Renal pelvis (tissue), 1 donor: ENCODE measurements at regions not wholly inside any gene's neighbourhood (a gene's known extent, or its start where the extent isn't known, plus 50 kb on each side); places are given as distances from the start of the nearest gene placed in this dataset.

Experiments
- DNase-seq: peaks from one replicate; pipeline ENCODE4 v3.0.0-alpha.2; 2013

- DNase-seq, result no peak
These were observed 361.2 kb downstream of the MN1 start for GRCh38 chr22:27440304-27440865.

DNA sequence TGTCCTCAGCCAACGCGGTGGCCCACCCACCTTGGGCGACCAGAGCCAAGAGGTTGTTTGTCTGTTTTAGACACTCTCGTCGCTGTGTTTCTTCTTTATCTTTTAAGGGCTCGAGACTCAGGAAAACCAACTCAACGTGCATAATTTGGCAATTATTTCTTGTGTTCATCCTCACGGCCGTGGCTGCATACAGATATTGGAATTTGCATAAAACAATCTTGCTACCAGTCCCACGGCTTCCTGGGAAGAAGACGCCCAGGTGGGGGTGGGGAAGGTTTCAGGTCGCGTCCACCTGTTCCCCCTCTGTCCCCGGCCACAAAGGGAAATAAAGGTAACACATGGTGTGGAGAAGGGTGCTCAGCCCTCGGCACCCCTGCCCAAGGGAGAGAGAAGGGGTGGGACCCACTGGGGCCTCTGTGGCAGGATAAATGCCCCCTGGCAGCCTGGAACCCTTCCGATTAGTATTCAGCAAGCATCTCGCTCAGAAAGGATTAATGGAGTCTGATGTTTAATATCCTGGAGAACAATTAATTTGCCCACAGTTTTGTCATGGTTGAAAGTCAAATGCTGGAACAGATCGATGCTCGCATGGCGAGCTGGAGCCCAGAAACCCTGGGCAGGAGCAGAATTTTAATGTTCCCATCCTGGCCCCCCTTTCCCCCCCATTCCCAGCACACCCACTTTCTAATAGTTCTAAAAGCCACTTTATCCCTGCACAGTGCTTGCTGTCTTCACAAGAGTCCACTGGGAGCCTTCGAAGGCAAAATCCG lies 359.7 kb downstream of the MN1 start:
- no peak for DNase-seq

- no peak for DNase-seq
These were observed 358.2 kb downstream of the MN1 start for GRCh38 chr22:27443306-27443705.

DNA sequence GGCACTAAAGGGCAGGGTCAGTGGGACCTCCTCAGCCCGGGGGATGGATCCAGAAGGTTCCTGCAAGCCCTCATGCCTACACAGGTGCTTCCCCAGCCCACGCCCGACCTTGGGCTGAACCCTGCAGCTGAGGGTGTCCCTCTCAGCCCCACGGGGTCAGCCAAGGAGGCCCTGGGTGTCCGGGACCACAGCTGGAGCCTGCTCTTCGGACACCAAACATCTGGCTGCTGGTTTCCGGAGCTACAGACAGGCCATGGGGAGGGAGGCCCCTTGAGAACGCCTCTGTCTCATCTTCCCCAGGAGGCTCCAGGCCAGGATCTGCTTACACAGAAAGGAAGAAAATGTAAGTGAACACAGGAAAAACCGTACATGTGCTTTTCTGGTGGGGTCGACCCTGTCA lies 355.7 kb downstream of the MN1 start:
- peak; percentile 58 for DNase-seq

DNA sequence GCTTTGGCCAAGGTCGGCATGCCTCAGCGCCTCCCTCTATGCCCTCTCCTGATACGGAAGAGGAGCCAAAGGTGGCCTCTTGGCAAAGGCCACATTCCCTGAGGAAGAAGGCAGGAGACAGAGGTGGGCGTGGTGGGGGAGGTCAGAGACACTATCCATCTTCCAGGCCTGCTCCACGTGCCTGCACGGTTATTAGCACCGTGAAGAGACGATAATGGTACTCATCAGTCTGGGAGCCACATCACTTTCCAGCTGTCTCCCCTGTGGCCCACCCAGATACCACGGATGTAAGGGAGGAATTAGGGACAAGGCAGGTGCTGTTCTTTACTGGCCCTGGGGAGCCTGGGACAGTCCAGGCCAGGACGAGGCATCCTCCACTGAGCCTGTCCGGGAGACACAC lies 354.3 kb downstream of the MN1 start:
- DNase-seq, result no peak

GRCh38 chr22:27450448-27450847 lies 351.1 kb downstream of the MN1 start:
- DNase-seq, result no peak

GRCh38 chr22:27452245-27452644 lies 349.3 kb downstream of the MN1 start:
- no peak for DNase-seq

- no peak for DNase-seq
These were observed 348.6 kb downstream of the MN1 start for GRCh38 chr22:27452922-27453321.

- no peak for DNase-seq
These were observed 347.8 kb downstream of the MN1 start for GRCh38 chr22:27453725-27454124.

DNA sequence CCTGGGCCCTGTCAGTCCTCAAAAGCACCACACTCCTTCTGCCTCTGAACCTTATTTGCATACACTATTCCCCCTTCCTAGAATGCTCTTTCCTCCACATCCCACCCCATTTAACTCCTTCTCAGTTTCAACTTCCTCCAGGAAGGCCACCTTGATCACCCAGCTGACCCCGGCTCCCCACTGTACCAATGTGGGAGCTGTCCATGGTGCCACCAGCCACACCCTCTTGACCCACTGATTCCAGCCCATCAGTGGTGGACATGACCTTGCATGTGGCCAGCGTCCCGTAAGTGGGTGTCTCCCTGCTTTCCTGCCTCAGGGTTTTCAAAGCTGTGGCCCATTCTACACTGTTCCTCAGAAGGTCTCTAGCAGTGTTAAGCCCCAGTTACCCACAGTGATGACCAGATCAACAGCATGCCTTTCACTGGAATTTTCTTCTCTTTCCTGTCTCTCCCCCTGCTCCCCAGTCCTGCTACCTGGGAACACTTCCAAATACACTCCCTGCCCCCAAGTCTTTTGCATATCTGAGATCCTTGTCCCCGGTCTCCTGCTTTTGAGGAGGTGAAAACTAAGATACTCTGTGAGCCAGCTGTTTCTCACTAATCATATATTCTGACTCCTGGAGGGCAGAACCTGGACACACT lies 346.6 kb downstream of the MN1 start:
- no peak for DNase-seq

DNA sequence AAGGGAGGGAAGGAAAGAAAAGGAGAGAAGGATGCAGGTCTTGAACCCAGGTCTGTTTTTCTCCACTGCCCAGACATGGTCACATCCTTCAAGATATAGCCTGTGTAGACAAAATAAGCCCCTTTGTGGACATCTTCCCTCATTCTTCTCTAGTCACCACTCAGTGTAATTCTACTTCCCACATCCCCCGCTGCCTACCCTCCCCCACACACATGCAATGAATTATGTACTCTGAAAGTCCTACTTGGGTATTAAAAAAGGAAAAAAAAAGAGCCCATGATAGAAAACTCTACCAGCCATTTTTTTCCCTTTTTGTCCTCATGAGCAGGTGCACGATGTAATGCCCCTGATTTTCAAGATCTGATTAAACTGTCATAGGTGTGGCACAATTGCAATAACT lies 346.0 kb downstream of the MN1 start:
- DNase-seq, result no peak

GRCh38 chr22:27456696-27457503 lies 344.7 kb downstream of the MN1 start:
- no peak for DNase-seq

GRCh38 chr22:27459999-27460398 lies 341.6 kb downstream of the MN1 start:
- no peak for DNase-seq

GRCh38 chr22:27460591-27461347 lies 340.8 kb downstream of the MN1 start:
- DNase-seq, result no peak

- no peak for DNase-seq
These were observed 340.1 kb downstream of the MN1 start for GRCh38 chr22:27461470-27461869.

GRCh38 chr22:27462190-27462589 lies 339.4 kb downstream of the MN1 start:
- DNase-seq, result no peak

GRCh38 chr22:27463121-27463660 lies 338.4 kb downstream of the MN1 start:
- DNase-seq, result no peak

DNA sequence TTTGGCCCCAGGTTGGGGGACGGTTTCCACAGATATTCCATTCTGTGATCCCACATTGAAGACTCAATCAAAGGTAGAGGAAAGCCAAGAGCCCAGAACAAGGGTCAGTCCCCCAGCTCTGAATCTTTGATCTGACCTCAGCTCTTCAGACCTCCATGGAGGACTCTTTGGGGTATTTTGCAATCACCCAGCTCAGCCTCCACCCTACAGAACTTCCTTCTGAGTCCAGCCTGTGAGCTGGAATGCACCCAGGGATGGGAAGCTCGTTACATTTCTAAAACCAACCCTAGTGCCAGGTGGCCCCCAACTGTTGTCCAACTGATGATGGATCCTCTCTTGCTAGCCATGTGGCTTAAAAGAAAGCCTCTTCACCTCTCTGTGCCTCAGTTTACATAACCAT lies 335.3 kb downstream of the MN1 start:
- DNase-seq, result no peak

DNA sequence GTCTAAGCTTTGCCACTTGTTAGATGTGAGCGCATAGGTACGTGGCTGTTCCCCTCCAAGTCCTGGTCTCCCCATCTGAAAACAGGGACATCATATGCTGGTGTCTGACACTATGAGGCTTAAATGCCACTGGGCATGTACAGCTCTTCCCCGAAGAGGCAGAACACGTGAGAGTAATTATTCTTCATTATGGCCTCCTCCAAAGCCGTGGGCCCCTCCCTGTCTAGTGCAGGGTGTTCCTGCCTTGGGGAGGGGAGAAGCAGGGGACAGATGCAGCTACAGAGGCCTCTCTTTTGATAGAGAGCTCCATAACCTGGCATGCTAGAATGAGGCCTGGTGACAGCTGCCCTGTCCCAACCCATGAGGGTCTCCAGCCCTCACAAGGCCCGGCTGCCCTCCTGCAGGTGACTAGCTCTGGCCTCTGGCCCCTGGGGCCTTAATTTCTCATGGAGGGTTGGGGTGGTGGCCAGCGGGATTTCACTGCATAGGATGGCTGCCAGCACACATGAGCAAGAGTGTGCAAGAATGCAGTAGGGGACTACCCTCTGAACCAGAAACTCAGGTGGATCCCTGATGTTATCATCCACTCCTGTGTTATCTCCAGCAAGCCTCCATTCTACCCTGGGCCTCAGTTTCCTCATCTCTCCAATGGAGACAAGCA lies 334.6 kb downstream of the MN1 start:
- no peak for DNase-seq

GRCh38 chr22:27467711-27468110 lies 333.8 kb downstream of the MN1 start:
- DNase-seq, result no peak

DNA sequence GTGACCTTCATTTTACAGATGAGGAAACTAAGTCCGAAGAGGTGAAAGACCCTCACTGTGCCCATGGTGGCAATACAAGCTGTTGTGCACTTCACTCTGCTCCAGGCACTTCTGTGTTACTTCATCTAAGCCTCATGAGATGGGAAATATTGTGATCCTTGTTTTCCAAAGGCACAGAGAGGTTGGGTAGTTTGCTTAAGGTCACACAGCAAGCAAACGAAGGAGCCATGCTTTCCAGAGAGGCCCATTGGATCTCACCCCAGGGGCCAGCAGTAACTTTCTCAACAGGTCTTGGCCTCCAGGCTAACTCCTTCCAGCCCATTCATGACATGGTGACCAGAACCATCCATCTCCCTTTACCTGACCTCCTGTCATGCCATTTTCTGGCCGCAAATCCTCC lies 332.8 kb downstream of the MN1 start:
- no peak for DNase-seq
